OCI-LY1 (cell line): ENCODE measurements at regions not wholly inside any gene's neighbourhood (a gene's known extent, or its start where the extent isn't known, plus 50 kb on each side); places are given as distances from the start of the nearest gene placed in this dataset.
"Not testable (repeated sequence)": the region's sequence is repeated elsewhere in the genome, so short reads cannot be mapped to it uniquely, and the experiment has no call there.

ENCODE experiments used
- H2AFZ ChIP-seq: fragments of 200-600 bp; sonication (generic), shearing (Covaris generic); 2 replicates; pipeline ENCODE4 v1.6.0; 2014; ENCODE audit warnings: antibody characterized with exemption, mild to moderate bottlenecking, low read length
- H3F3A ChIP-seq: fragments of 200-600 bp; sonication (generic), shearing (Covaris generic); 2 replicates; pipeline ENCODE4 v1.6.0; 2014; ENCODE audit warnings: mild to moderate bottlenecking, antibody characterized with exemption, low read length, moderate library complexity; ENCODE audit not compliant: insufficient read depth
- H3K27ac ChIP-seq: fragments of 200-600 bp; sonication (generic); 2 replicates; pipeline ENCODE4 v1.5.1; 2014; ENCODE audit warnings: low read length, mixed run types, mild to moderate bottlenecking, low read depth; ENCODE audit not compliant: poor library complexity, severe bottlenecking
- H3K27me3 ChIP-seq: fragments of 200-600 bp; sonication (generic); 2 replicates; pipeline ENCODE4 v1.6.0; 2014; ENCODE audit warnings: antibody characterized with exemption, mild to moderate bottlenecking, low read length, moderate library complexity; ENCODE audit not compliant: insufficient read depth
- H3K36me3 ChIP-seq: fragments of 200-600 bp; sonication (generic); 2 replicates; pipeline ENCODE4 v1.6.1; 2014; ENCODE audit warnings: mild to moderate bottlenecking, antibody characterized with exemption, low read length, moderate library complexity, mixed read lengths; ENCODE audit not compliant: insufficient read depth
- H3K4me1 ChIP-seq: fragments of 200-600 bp; sonication (generic); 2 replicates; pipeline ENCODE4 v1.5.1; 2014; ENCODE audit warnings: mild to moderate bottlenecking, low read length, moderate library complexity; ENCODE audit not compliant: insufficient read depth, severe bottlenecking
- H3K4me2 ChIP-seq: fragments of 200-600 bp; sonication (generic), shearing (Covaris generic); 2 replicates; pipeline ENCODE4 v1.6.1; 2014; ENCODE audit warnings: low read length
- H3K4me3 ChIP-seq: fragments of 200-600 bp; sonication (generic); 2 replicates; pipeline ENCODE4 v1.5.1; 2014; ENCODE audit warnings: low read length, low read depth, mild to moderate bottlenecking, mixed read lengths; ENCODE audit not compliant: poor library complexity, severe bottlenecking
- H3K79me2 ChIP-seq: fragments of 200-600 bp; shearing (Covaris generic); 2 replicates; pipeline ENCODE4 v1.6.1; 2016; ENCODE audit warnings: mixed run types, low read length, mixed read lengths; ENCODE audit not compliant: insufficient read depth
- H3K9ac ChIP-seq: fragments of 200-600 bp; sonication (generic), shearing (Covaris generic); 2 replicates; pipeline ENCODE4 v1.6.1; 2014; ENCODE audit warnings: mild to moderate bottlenecking, low read length, mixed read lengths
- H3K9me2 ChIP-seq: fragments of 200-600 bp; sonication (generic), shearing (Covaris generic); 2 replicates; pipeline ENCODE4 v1.6.1; 2014; ENCODE audit warnings: low read depth, mild to moderate bottlenecking, low read length, mixed read lengths
- H3K9me3 ChIP-seq: fragments of 200-600 bp; shearing (Covaris generic); 2 replicates; pipeline ENCODE4 v1.6.1; 2014; ENCODE audit warnings: low read length, mixed read lengths
- H4K20me1 ChIP-seq: fragments of 200-600 bp; sonication (generic), shearing (Covaris generic); 2 replicates; pipeline ENCODE4 v1.6.0; 2016; ENCODE audit warnings: mild to moderate bottlenecking, low read length; ENCODE audit not compliant: insufficient read depth
- CTCF ChIP-seq: fragments of 200-600 bp; sonication (generic), shearing (Covaris generic); IDR thresholded peaks from 2 replicates; pipeline ENCODE4 v1.5.1; 2017; ENCODE audit warnings: mild to moderate bottlenecking, antibody characterized with exemption, low read length, moderate library complexity, mixed read lengths
- EZH2 ChIP-seq: fragments of 200-600 bp; sonication (generic), shearing (Covaris generic); IDR thresholded peaks from 2 replicates; pipeline ENCODE4 v1.8.0; 2017; ENCODE audit warnings: borderline replicate concordance, mixed run types, mild to moderate bottlenecking, antibody characterized with exemption, low read length, moderate library complexity, mixed read lengths

DNA sequence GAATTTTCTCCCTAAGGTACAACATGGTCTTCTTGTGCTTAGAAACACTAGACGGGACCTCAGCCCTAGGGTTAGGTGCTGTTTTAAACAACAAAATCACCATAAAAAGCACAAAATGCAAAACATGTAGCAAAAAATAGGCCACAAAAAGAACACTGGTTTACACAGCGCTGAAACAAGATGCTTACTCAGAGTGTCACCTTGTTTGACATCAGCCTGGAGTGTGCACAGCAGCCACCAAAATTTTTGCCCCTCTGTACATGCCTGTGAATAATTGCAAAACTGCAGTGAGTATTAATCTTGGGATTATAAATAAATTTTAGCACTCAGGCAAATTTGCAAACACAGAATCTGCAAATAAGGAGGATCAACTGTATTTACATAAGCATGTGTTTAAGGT, 110.1 kb downstream of the PLG start:
- H3K9ac ChIP-seq: no peak overlapping the region
- TF ChIP-seq EZH2 (no peak), CTCF (no peak)
- no peaks in the 10 kb centered on the region for H3F3A ChIP-seq
- H3K9me3 ChIP-seq: no peaks in the 10 kb centered on the region
- no peaks in the 10 kb centered on the region for H4K20me1 ChIP-seq
- no peak overlapping the region for H3K4me3 ChIP-seq
- no peaks in the 10 kb centered on the region for H3K9me2 ChIP-seq
- no peaks in the 10 kb centered on the region for H3K79me2 ChIP-seq
- H3K36me3 ChIP-seq: no peaks in the 10 kb centered on the region
- no peaks in the 10 kb centered on the region for H3K4me1 ChIP-seq
- no peak overlapping the region for H2AFZ ChIP-seq
- no peak overlapping the region for H3K27ac ChIP-seq
- no peak overlapping the region for H3K4me2 ChIP-seq
- H3K27me3 ChIP-seq: no peaks in the 10 kb centered on the region

DNA sequence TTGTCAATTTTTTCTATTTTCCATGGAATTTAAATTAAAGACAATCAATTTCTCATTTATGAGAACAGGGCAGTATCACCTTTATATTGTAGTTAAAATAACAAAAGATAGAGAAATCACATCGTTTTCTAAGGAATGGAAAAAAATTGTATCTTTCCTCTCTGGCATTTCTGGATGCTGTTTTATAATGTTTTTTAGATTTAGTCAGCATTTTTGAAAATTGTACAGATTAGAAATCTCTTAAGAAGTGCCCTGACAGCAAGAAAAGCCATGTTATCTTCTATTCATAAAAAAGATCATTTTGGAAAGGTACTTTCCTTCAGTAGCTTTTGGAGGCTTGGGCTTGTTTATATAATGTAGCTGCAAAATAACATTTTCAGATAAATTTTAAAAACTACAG, 116.9 kb downstream of the PLG start:
- Histone ChIP-seq H3K36me3 (no peaks in the 10 kb centered on the region), H3K79me2 (no peaks in the 10 kb centered on the region), H3F3A (no peaks in the 10 kb centered on the region), H3K9me3 (0 out of 2 replicates have a peak, but pooled peaks cover 4% of the 10 kb centered on the region), H4K20me1 (no peaks in the 10 kb centered on the region), H3K27ac (no peak overlapping the region), H3K27me3 (no peaks in the 10 kb centered on the region), H3K9ac (no peak overlapping the region), H3K4me1 (no peaks in the 10 kb centered on the region), H3K4me3 (no peak overlapping the region), H3K9me2 (no peaks in the 10 kb centered on the region), H3K4me2 (no peak overlapping the region), H2AFZ (no peak overlapping the region)
- no peak for TF ChIP-seq CTCF
- no peak for TF ChIP-seq EZH2

- not testable (repeated sequence) for H3K36me3 ChIP-seq, H3K9me3 ChIP-seq, H3K9me2 ChIP-seq, H3F3A ChIP-seq, H3K27me3 ChIP-seq, H3K27ac ChIP-seq, H3K4me2 ChIP-seq, H3K79me2 ChIP-seq, H3K9ac ChIP-seq, H4K20me1 ChIP-seq, H2AFZ ChIP-seq, H3K4me3 ChIP-seq, H3K4me1 ChIP-seq
These were observed 118.6 kb downstream of the PLG start for GRCh38 chr6:160820661-160821060.

DNA sequence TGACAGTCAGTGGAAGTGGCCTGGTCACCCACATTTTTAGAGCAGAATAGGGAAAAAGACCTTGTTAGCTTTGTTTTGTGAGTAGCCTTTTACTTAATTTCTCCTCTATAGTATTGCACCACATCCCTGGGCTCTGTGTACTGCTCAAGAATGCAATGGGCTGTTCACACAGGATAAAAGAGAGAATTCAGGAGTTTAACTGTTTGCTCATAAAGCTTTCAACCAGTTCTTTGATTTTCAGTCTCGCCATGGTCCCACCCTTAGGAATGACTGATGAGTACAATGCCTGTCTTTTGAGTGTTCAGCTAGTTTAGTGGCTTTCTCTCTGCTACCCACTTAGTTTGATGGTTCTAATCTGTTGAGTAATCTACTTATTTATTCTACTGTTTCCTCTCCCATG, 129.7 kb downstream of the PLG start:
- Histone ChIP-seq H3K9me2 (no peaks in the 10 kb centered on the region), H4K20me1 (no peaks in the 10 kb centered on the region), H3K27me3 (no peaks in the 10 kb centered on the region), H3K79me2 (no peaks in the 10 kb centered on the region), H3K4me2 (no peak overlapping the region), H3K4me3 (no peak overlapping the region), H3K27ac (no peak overlapping the region), H3K36me3 (no peaks in the 10 kb centered on the region), H3F3A (no peaks in the 10 kb centered on the region), H3K4me1 (no peaks in the 10 kb centered on the region), H3K9me3 (no peaks in the 10 kb centered on the region), H3K9ac (no peak overlapping the region), H2AFZ (no peak overlapping the region)
- TF ChIP-seq CTCF (no peak), EZH2 (no peak)
